ENCODE measurements at regions not wholly inside any gene's neighbourhood (a gene's known extent, or its start where the extent isn't known, plus 50 kb on each side); places are given as distances from the start of the nearest gene placed in this dataset.

GRCh38 chr1:182127656-182128055 lies 66.1 kb upstream of the ZNF648 start:
- no peak for ATAC-seq (ENCODE audit: low FRiP score in 2 of 2)
- H3K27ac ChIP-seq: no peak overlapping the region
- H3K4me1 ChIP-seq: no peaks in the 10 kb centered on the region
- H3K36me3 ChIP-seq: no peaks in the 10 kb centered on the region
- 96 to 100% methylated on average over 3 of the region's 3 CpGs for WGBS, 2 donors
- no peak overlapping the region for H3K4me3 ChIP-seq
- H3K27me3 ChIP-seq: no peaks in the 10 kb centered on the region
- TF ChIP-seq POLR2AphosphoS5 (IDR thresholded peaks at IDR 0.05) (no peak), POLR2A (IDR thresholded peaks at IDR 0.05) (no peak), EP300 (IDR thresholded peaks at IDR 0.05) (no peak), CTCF (IDR thresholded peaks at IDR 0.05) (no peak)
- no peaks in the 10 kb centered on the region for H3K9me3 ChIP-seq
- DNase-seq: no peak

DNA sequence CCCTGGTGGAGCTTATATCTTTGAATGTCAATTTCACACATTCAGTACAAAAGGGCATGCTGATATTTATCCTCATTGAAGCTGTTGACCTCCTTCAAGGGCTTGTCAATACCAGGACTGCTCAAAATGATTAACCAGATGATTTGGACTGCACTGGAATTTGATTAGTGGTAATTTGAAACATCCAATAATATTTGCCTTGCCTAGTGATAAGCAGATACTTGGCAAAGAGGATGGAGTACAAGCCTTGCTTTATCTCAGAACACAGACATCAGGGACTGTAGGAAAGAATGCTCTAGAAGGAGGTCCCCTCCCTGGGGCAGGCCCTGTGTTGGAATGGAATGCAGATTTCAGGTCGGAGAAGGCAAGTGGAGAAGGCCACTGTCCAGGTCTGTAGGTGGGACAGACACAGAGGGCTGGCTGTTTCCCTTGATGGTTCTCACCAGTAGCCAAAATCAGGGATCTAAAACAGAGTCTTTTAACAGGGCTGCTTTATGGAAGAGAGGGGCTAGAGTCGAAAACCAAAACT lies 64.8 kb upstream of the ZNF648 start:
- Histone ChIP-seq H3K36me3 (no peaks in the 10 kb centered on the region), H3K4me1 (no peaks in the 10 kb centered on the region), H3K9me3 (no peaks in the 10 kb centered on the region), H3K4me3 (no peak overlapping the region), H3K27ac (no peak overlapping the region), H3K27me3 (no peaks in the 10 kb centered on the region)
- ATAC-seq (ENCODE audit: low FRiP score in 2 of 2) (no peak), DNase-seq (no peak)
- TF ChIP-seq CTCF (IDR thresholded peaks at IDR 0.05): no peak
- TF ChIP-seq POLR2AphosphoS5 (IDR thresholded peaks at IDR 0.05): no peak
- TF ChIP-seq EP300 (IDR thresholded peaks at IDR 0.05): no peak
- no peak for TF ChIP-seq POLR2A (IDR thresholded peaks at IDR 0.05)
- WGBS, 2 donors: 76 to 93% methylated on average over 2 of the region's 2 CpGs

GRCh38 chr1:182122913-182123260 lies 61.4 kb upstream of the ZNF648 start:
- no peaks in the 10 kb centered on the region for H3K36me3 ChIP-seq
- no peaks in the 10 kb centered on the region for H3K27me3 ChIP-seq
- H3K4me1 ChIP-seq: no peaks in the 10 kb centered on the region
- DNase-seq (no peak), ATAC-seq (ENCODE audit: low FRiP score in 2 of 2) (no peak)
- TF ChIP-seq CTCF (IDR thresholded peaks at IDR 0.05) (no peak), POLR2AphosphoS5 (IDR thresholded peaks at IDR 0.05) (no peak), POLR2A (IDR thresholded peaks at IDR 0.05) (no peak), EP300 (IDR thresholded peaks at IDR 0.05) (no peak)
- H3K4me3 ChIP-seq: no peak overlapping the region
- H3K9me3 ChIP-seq: no peaks in the 10 kb centered on the region
- no peak overlapping the region for H3K27ac ChIP-seq

- ATAC-seq (ENCODE audit: low FRiP score in 2 of 2) (no peak), DNase-seq (no peak)
- Histone ChIP-seq H3K4me3 (no peak overlapping the region), H3K27ac (no peak overlapping the region), H3K4me1 (no peaks in the 10 kb centered on the region), H3K27me3 (no peaks in the 10 kb centered on the region), H3K9me3 (no peaks in the 10 kb centered on the region), H3K36me3 (no peaks in the 10 kb centered on the region)
- WGBS, 2 donors: 95 to 100% methylated on average over 1 of the region's 1 CpG
- TF ChIP-seq EP300 (IDR thresholded peaks at IDR 0.05) (no peak), POLR2A (IDR thresholded peaks at IDR 0.05) (no peak), CTCF (IDR thresholded peaks at IDR 0.05) (no peak), POLR2AphosphoS5 (IDR thresholded peaks at IDR 0.05) (no peak)
These were observed 60.9 kb upstream of the ZNF648 start for GRCh38 chr1:182122256-182122912.

DNA sequence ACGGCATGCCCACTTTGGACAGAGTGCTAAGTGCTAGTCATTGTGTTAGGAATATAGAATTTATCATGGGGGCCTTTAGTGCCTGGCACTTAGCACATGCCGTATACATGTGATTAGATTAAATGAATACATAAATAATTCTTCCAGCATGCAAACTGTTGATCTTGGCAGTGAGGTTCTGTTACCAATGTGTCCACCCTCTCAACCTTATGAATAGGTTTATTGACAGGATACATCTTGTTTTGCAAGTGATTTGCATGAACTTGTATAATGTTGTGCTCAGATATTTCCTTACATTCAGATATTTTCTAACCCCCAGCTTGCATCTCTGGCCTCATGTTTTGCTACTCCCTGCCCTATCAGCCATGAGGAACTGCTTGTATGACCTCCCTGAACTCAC lies 60.3 kb upstream of the ZNF648 start:
- Histone ChIP-seq H3K9me3 (no peaks in the 10 kb centered on the region), H3K27ac (no peak overlapping the region), H3K4me1 (no peaks in the 10 kb centered on the region), H3K36me3 (no peaks in the 10 kb centered on the region), H3K27me3 (no peaks in the 10 kb centered on the region), H3K4me3 (no peak overlapping the region)
- WGBS, 2 donors: 87 to 92% methylated on average over 2 of the region's 2 CpGs
- ATAC-seq (ENCODE audit: low FRiP score in 2 of 2) (no peak), DNase-seq (no peak)
- TF ChIP-seq POLR2AphosphoS5 (IDR thresholded peaks at IDR 0.05) (no peak), CTCF (IDR thresholded peaks at IDR 0.05) (no peak), EP300 (IDR thresholded peaks at IDR 0.05) (no peak)

Measured in upper lobe of left lung (tissue), 6 donors.